ENCODE measurements at regions not wholly inside any gene's neighbourhood (a gene's known extent, or its start where the extent isn't known, plus 50 kb on each side); places are given as distances from the start of the nearest gene placed in this dataset.

- no peak for TF ChIP-seq BHLHE40 (IDR thresholded peaks at IDR 0.05; ENCODE audit: borderline replicate concordance)
- TF ChIP-seq TARDBP (IDR thresholded peaks at IDR 0.05): no peak
- TF ChIP-seq SP1 (IDR thresholded peaks at IDR 0.05): no peak
- no peak for TF ChIP-seq FOXA1 (IDR thresholded peaks at IDR 0.05)
- no peak for TF ChIP-seq FOXK2 (IDR thresholded peaks at IDR 0.05)
- no peak for TF ChIP-seq FOXM1 (IDR thresholded peaks at IDR 0.05; ENCODE audit: borderline replicate concordance)
- no peak for TF ChIP-seq ARNT (IDR thresholded peaks at IDR 0.05)
- no peak for TF ChIP-seq PKNOX1 (IDR thresholded peaks at IDR 0.05)
- no peak for TF ChIP-seq HDGF (IDR thresholded peaks at IDR 0.05; ENCODE audit: borderline replicate concordance)
- no peak for TF ChIP-seq ELF4 (IDR thresholded peaks at IDR 0.05)
- no peak for TF ChIP-seq ZNF384 (IDR thresholded peaks at IDR 0.05)
Measured at GRCh38 chr12:18979401-18980126, 150.0 kb upstream of the PLEKHA5 start.

All from HEK293T (cell line).